ENCODE measurements at regions not wholly inside any gene's neighbourhood (a gene's known extent, or its start where the extent isn't known, plus 50 kb on each side); places are given as distances from the start of the nearest gene placed in this dataset.

DNA sequence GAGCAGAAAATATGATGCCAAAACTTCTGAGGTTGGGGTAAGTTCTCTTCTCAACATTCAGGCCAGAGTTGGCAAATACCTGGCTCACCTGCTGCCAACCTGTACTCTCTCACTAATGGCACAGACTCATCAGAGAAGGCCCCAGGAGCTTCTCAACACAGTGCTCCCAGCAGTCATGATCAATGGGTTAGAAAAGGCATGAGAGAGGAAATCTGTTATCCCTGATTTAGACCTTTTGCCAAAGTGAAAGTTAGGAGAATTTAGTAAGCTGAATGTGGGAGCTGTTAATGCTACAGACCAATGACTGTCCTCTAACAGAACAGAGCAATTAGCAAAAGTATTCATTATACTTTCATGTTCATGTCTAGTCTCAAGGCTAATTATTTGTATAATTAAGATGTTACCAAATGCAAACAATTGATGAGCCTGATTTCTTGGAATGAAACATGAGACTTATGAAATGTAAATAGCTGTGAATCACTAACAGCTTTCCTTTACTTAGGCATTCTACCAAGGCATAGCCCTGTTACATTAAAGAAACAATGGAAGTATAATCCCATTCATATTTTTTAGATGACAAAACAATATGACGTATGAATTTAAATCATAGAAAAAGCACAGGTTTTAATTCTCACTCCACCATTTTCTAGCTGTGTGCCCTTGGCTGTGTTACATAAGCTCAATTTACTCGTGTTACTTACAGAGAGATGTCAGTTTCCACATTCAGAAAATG lies 68.7 kb upstream of the MARCHF10 start:
- Histone ChIP-seq H3K4me3 (no peak overlapping the region), H3K36me3 (ENCODE audit: low read depth, missing control alignments) (no peaks in the 10 kb centered on the region), H3K9me3 (no peaks in the 10 kb centered on the region), H3K27ac (no peak overlapping the region), H3K27me3 (no peaks in the 10 kb centered on the region), H3K4me1 (no peaks in the 10 kb centered on the region)
- no peak for DNase-seq
- TF ChIP-seq POLR2A (IDR thresholded peaks at IDR 0.05) = no peak
- TF ChIP-seq, protein P1, sequence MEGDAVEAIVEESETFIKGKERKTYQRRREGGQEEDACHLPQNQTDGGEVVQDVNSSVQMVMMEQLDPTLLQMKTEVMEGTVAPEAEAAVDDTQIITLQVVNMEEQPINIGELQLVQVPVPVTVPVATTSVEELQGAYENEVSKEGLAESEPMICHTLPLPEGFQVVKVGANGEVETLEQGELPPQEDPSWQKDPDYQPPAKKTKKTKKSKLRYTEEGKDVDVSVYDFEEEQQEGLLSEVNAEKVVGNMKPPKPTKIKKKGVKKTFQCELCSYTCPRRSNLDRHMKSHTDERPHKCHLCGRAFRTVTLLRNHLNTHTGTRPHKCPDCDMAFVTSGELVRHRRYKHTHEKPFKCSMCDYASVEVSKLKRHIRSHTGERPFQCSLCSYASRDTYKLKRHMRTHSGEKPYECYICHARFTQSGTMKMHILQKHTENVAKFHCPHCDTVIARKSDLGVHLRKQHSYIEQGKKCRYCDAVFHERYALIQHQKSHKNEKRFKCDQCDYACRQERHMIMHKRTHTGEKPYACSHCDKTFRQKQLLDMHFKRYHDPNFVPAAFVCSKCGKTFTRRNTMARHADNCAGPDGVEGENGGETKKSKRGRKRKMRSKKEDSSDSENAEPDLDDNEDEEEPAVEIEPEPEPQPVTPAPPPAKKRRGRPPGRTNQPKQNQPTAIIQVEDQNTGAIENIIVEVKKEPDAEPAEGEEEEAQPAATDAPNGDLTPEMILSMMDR (IDR thresholded peaks at IDR 0.05) = no peak
- 78 to 79% methylated on average over 2 of the region's 2 CpGs for WGBS, 2 donors
- intact Hi-C loops (cut with DNase I; ENCODE audit: low total_unique reads) = no loop called here

GRCh38 chr17:62876063-62876462 lies 67.9 kb upstream of the MARCHF10 start:
- TF ChIP-seq POLR2A (IDR thresholded peaks at IDR 0.05) = no peak
- 90 to 91% methylated on average over 2 of the region's 2 CpGs for WGBS, 2 donors
- no peak for DNase-seq

DNA sequence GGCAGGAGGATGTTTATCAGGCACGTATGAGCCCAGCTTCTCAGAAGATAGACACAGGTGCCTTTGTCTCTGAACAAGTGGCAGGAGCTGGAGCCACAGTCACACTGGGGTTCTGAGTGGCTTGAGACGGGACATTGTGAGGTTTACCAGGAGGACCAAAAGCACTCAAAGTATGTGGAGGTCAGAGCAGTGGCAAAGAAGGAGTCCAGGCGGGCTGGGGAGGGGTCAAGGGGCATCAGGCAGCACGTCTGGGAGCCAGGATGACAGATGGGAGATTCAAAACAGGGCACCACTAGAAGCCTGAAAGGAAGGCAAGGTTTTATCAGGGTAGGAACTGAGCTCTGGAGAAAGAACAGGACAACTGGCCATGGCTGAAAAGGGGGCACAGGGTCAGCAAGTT lies 67.2 kb upstream of the MARCHF10 start:
- no peaks in the 10 kb centered on the region for H3K4me1 ChIP-seq
- no peaks in the 10 kb centered on the region for H3K36me3 ChIP-seq (ENCODE audit: low read depth, missing control alignments)
- 66 to 80% methylated on average over 4 of the region's 4 CpGs for WGBS, 2 donors
- no peaks in the 10 kb centered on the region for H3K27me3 ChIP-seq
- H3K27ac ChIP-seq = no peak overlapping the region
- DNase-seq = no peak
- H3K4me3 ChIP-seq = no peak overlapping the region
- intact Hi-C loops (cut with DNase I; ENCODE audit: low total_unique reads) = no loop called here
- TF ChIP-seq, protein P1 (IDR thresholded peaks at IDR 0.05) = no peak
- no peak for TF ChIP-seq POLR2A (IDR thresholded peaks at IDR 0.05)
- no peaks in the 10 kb centered on the region for H3K9me3 ChIP-seq

More at GRCh38 chr17:62876063-62876462, 67.9 kb upstream of the MARCHF10 start:
- Histone ChIP-seq H3K36me3 (ENCODE audit: low read depth, missing control alignments) (no peaks in the 10 kb centered on the region), H3K4me3 (no peak overlapping the region), H3K27me3 (no peaks in the 10 kb centered on the region), H3K9me3 (no peaks in the 10 kb centered on the region), H3K27ac (no peak overlapping the region), H3K4me1 (no peaks in the 10 kb centered on the region)
- intact Hi-C loops (cut with DNase I; ENCODE audit: low total_unique reads) = no loop called here

GRCh38 chr17:62871291-62871690 lies 63.2 kb upstream of the MARCHF10 start:
- no peak overlapping the region for H3K4me3 ChIP-seq
- H3K27me3 ChIP-seq = no peaks in the 10 kb centered on the region
- no peak overlapping the region for H3K27ac ChIP-seq
- H3K36me3 ChIP-seq (ENCODE audit: low read depth, missing control alignments) = no peaks in the 10 kb centered on the region
- H3K9me3 ChIP-seq = no peaks in the 10 kb centered on the region
- no peak for DNase-seq
- H3K4me1 ChIP-seq = peaks cover 5% of the 10 kb centered on the region
- WGBS, 2 donors = 80 to 92% methylated on average over 5 of the region's 5 CpGs
- intact Hi-C loops (cut with DNase I; ENCODE audit: low total_unique reads) = no loop called here
- TF ChIP-seq, protein P1 (IDR thresholded peaks at IDR 0.05) = no peak

- 38 to 62% methylated on average over 8 of the region's 8 CpGs for WGBS, 2 donors
- no peaks in the 10 kb centered on the region for H3K9me3 ChIP-seq
- no peaks in the 10 kb centered on the region for H3K36me3 ChIP-seq (ENCODE audit: low read depth, missing control alignments)
- H3K4me3 ChIP-seq = no peak overlapping the region
- no peak for TF ChIP-seq POLR2A (IDR thresholded peaks at IDR 0.05)
- TF ChIP-seq, protein P1 (IDR thresholded peaks at IDR 0.05) = no peak
- no peak for DNase-seq
- intact Hi-C loops (cut with DNase I; ENCODE audit: low total_unique reads) = no loop called here
- peaks cover 5% of the 10 kb centered on the region for H3K4me1 ChIP-seq
- no peaks in the 10 kb centered on the region for H3K27me3 ChIP-seq
- no peak overlapping the region for H3K27ac ChIP-seq
Observed at GRCh38 chr17:62870552-62870971, 62.4 kb upstream of the MARCHF10 start.
